SH-SY5Y (cell line): ENCODE measurements at regions not wholly inside any gene's neighbourhood (a gene's known extent, or its start where the extent isn't known, plus 50 kb on each side); places are given as distances from the start of the nearest gene placed in this dataset.

Experiments
- GATA2 ChIP-seq: IDR thresholded peaks from 2 replicates; pipeline ENCODE4 v1.6.1; 2011; ENCODE audit warnings: mild to moderate bottlenecking, low read depth, low read length
- GATA3 ChIP-seq: IDR thresholded peaks from 2 replicates; pipeline ENCODE4 v1.6.1; 2011; ENCODE audit warnings: low read depth, mild to moderate bottlenecking, low read length, moderate library complexity

GRCh38 chr10:129090618-129091366 lies 376.2 kb upstream of the MGMT start:
- TF ChIP-seq GATA2 (no peak), GATA3 (no peak)
